Prostate gland (tissue), 2 donors: ENCODE measurements at regions not wholly inside any gene's neighbourhood (a gene's known extent, or its start where the extent isn't known, plus 50 kb on each side); places are given as distances from the start of the nearest gene placed in this dataset.

Experiments
- DNase-seq: peaks from one replicate; pipeline ENCODE4 v3.0.0-alpha.2; 2019; ENCODE audit warnings: low spot score
- H3K27ac ChIP-seq, 2 donors: fragments of 200-600 bp; sonication (generic); 2 replicates each; pipeline ENCODE4 v1.5.1; 2017 to 2019
- H3K27me3 ChIP-seq: fragments of 200-600 bp; sonication (generic); replicated peaks from 2 replicates; pipeline ENCODE4 v1.5.1; 2019; ENCODE audit not compliant: insufficient read depth
- H3K36me3 ChIP-seq, 2 donors: fragments of 200-600 bp; sonication (generic); 1 replicate in 1 of 2; 2 replicates in 1 of 2; pipeline versions ENCODE4 v1.5.1 to v1.8.1; 2017 to 2019
- H3K4me1 ChIP-seq: fragments of 200-600 bp; sonication (generic); replicated peaks from 2 replicates; pipeline ENCODE4 v1.5.1; 2019
- H3K4me3 ChIP-seq, 2 donors: fragments of 200-600 bp; sonication (generic); 2 replicates each; pipeline ENCODE4 v1.5.1; 2017 to 2019
- H3K9me3 ChIP-seq: fragments of 200-600 bp; sonication (generic); 2 replicates; pipeline ENCODE4 v1.5.1; 2017
- POLR2A ChIP-seq: fragments of 450-650 bp; IDR thresholded peaks from one replicate; pipeline ENCODE4 v1.6.1; 2016; ENCODE audit warnings: antibody characterized with exemption, mild to moderate bottlenecking
- POLR2AphosphoS5 ChIP-seq: sonication (generic); formaldehyde crosslinking; IDR thresholded peaks from one replicate; pipeline ENCODE4 v1.6.1; 2017; ENCODE audit warnings: antibody characterized with exemption
- WGBS: methylation state at CpG from one replicate; pipeline ENCODE4 v1.1.5; 2018; 5-methylcytosine and 5-hydroxymethylcytosine counted together
- intact Hi-C: fragments of 100-400 bp; cut with DNase I; formaldehyde crosslinking; loops from one replicate; pipeline ENCODE4 v1.14.2; 2022
- TF ChIP-seq, protein P1 (sequence below), 4 experiments: fragments of 200-600 bp in 2 of 4; fragments of 450-650 bp in 2 of 4; sonication (generic) in 2 of 4; IDR thresholded peaks; 1 replicate in 3 of 4; 2 replicates in 1 of 4; pipeline ENCODE4 v1.5.1; 2016 to 2019; ENCODE audit warnings: antibody characterized with exemption in 4 of 4, mild to moderate bottlenecking in 2 of 4, moderate library complexity in 2 of 4

DNA sequence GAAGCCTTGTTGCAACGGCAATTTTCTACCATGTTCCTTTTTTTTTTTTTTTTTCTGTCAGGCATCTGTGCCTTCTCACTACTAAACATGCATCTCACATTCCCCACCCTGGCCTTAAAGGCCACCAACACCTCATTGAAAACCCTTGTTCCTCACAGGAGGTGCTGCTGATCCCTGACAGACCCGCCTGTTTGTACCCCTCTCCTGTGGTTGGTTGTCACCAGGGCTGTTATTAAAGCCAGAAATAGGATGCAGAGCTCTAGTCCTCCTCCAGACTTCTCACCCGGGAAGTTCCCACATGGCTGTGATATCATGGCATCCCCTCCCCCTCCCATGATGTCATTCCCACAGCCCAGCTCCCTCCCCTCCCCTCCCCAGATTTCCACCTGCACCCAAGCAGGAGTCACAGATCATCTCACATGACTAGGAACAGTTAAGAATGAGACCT is 302.8 kb upstream of the NCAM1 start:
- DNase-seq: no peak
- H3K27ac ChIP-seq: no peak overlapping the region
- WGBS: 77% methylated on average over 3 of the region's 3 CpGs

DNA sequence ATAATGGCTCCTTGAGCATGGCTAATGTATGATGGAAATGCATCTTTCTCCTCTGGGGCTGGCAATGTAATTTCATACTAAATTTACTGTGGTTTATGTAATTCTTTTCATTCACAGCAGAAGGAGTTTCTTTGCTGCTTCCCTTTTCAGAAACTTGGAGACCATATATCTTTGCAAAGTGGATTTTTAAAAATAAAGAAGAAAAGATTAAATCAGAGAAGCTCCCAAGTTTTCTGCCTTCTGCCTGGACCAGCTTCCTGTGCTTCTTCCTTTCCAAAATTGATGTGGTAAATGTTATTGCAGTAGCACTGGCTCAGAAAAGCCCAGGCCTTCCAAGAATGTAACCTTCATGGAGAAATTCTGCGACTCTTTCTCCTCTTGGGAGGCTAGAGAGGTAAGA is 300.1 kb upstream of the NCAM1 start:
- Histone ChIP-seq H3K4me3 (no peak overlapping the region), H3K27me3 (no peaks in the 10 kb centered on the region), H3K4me1 (no peaks in the 10 kb centered on the region), H3K36me3 (no peaks in the 10 kb centered on the region), H3K27ac (no peak overlapping the region), H3K9me3 (no peaks in the 10 kb centered on the region)
- intact Hi-C loops: no loop called here
- no peak for TF ChIP-seq POLR2AphosphoS5
- TF ChIP-seq POLR2A: no peak
- TF ChIP-seq, protein P1, sequence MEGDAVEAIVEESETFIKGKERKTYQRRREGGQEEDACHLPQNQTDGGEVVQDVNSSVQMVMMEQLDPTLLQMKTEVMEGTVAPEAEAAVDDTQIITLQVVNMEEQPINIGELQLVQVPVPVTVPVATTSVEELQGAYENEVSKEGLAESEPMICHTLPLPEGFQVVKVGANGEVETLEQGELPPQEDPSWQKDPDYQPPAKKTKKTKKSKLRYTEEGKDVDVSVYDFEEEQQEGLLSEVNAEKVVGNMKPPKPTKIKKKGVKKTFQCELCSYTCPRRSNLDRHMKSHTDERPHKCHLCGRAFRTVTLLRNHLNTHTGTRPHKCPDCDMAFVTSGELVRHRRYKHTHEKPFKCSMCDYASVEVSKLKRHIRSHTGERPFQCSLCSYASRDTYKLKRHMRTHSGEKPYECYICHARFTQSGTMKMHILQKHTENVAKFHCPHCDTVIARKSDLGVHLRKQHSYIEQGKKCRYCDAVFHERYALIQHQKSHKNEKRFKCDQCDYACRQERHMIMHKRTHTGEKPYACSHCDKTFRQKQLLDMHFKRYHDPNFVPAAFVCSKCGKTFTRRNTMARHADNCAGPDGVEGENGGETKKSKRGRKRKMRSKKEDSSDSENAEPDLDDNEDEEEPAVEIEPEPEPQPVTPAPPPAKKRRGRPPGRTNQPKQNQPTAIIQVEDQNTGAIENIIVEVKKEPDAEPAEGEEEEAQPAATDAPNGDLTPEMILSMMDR (IDR thresholded peaks at IDR 0.05): no peak
- WGBS: 82% methylated on average over 1 of the region's 1 CpG
- no peak for DNase-seq

More for the DNA sequence above, 302.8 kb upstream of the NCAM1 start:
- Histone ChIP-seq H3K4me1 (no peaks in the 10 kb centered on the region), H3K9me3 (no peaks in the 10 kb centered on the region), H3K27me3 (no peaks in the 10 kb centered on the region), H3K4me3 (no peak overlapping the region), H3K36me3 (no peaks in the 10 kb centered on the region)
- TF ChIP-seq, protein P1 (IDR thresholded peaks at IDR 0.05): no peak
- TF ChIP-seq POLR2AphosphoS5 (no peak), POLR2A (no peak)
- intact Hi-C loops: no loop called here

DNA sequence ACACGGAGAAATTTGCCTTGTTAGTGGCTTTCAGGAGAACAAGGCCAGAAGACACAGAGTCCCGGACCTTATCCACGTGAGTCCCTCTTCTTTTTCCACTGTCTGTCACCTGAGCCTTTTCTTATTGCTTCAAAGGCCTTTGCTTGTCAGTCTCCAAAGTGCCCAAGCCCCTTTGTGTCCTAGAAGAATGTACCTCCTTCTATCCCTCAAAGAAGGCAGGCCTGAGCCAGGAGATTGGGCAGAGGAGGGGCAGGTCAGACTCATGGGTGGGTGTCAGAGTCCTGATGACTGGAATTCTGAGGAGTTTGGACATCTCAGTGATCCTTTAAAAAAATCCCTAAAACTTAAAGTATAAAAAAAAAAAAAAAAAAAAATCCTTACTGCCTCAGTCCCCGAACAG is 299.6 kb upstream of the NCAM1 start:
- 90% methylated on average over 4 of the region's 4 CpGs for WGBS
- no peak for DNase-seq
- intact Hi-C loops: no loop called here
- no peak for TF ChIP-seq POLR2AphosphoS5
- no peak for TF ChIP-seq POLR2A
- TF ChIP-seq, protein P1 (IDR thresholded peaks at IDR 0.05): no peak
- no peaks in the 10 kb centered on the region for H3K36me3 ChIP-seq
- no peaks in the 10 kb centered on the region for H3K27me3 ChIP-seq
- H3K9me3 ChIP-seq: no peaks in the 10 kb centered on the region
- H3K4me1 ChIP-seq: no peaks in the 10 kb centered on the region
- no peak overlapping the region for H3K27ac ChIP-seq
- H3K4me3 ChIP-seq: no peak overlapping the region

- TF ChIP-seq POLR2AphosphoS5 (no peak), POLR2A (no peak)
- TF ChIP-seq, protein P1 (IDR thresholded peaks at IDR 0.05): no peak
- 93% methylated on average over 2 of the region's 2 CpGs for WGBS
- H3K27me3 ChIP-seq: no peaks in the 10 kb centered on the region
- no peak overlapping the region for H3K4me3 ChIP-seq
- no peaks in the 10 kb centered on the region for H3K9me3 ChIP-seq
- no peaks in the 10 kb centered on the region for H3K36me3 ChIP-seq
- intact Hi-C loops: no loop called here
- no peaks in the 10 kb centered on the region for H3K4me1 ChIP-seq
- no peak overlapping the region for H3K27ac ChIP-seq
- DNase-seq: no peak
These were observed 298.7 kb upstream of the NCAM1 start for GRCh38 chr11:112662554-112662953.

GRCh38 chr11:112663947-112664634 is 297.1 kb upstream of the NCAM1 start:
- WGBS: 91% methylated on average over 4 of the region's 4 CpGs
- intact Hi-C loops: no loop called here
- TF ChIP-seq POLR2AphosphoS5 (no peak), POLR2A (no peak)
- TF ChIP-seq, protein P1 (IDR thresholded peaks at IDR 0.05): no peak

More at GRCh38 chr11:112663947-112664634, 297.1 kb upstream of the NCAM1 start:
- Histone ChIP-seq H3K27me3 (no peaks in the 10 kb centered on the region), H3K27ac (no peak overlapping the region), H3K36me3 (no peaks in the 10 kb centered on the region), H3K9me3 (no peaks in the 10 kb centered on the region), H3K4me3 (no peak overlapping the region), H3K4me1 (no peaks in the 10 kb centered on the region)
- DNase-seq: no peak
